Astrocyte (in vitro differentiated cells and primary cell): ENCODE measurements at regions not wholly inside any gene's neighbourhood (a gene's known extent, or its start where the extent isn't known, plus 50 kb on each side); places are given as distances from the start of the nearest gene placed in this dataset.
"Not testable (repeated sequence)": the region's sequence is repeated elsewhere in the genome, so short reads cannot be mapped to it uniquely, and the experiment has no call there.

Source experiments
- DNase-seq: peaks from one replicate; pipeline ENCODE4 v3.0.0-alpha.2; 2010; ENCODE audit warnings: low read depth
- FAIRE-seq: peaks from 2 replicates; lab custom pipeline; 2011; peaks lifted over from hg19 to GRCh38; lab: Jason Lieb, UNC
- H2AFZ ChIP-seq: 2 replicates; pipeline ENCODE4 v1.6.0; 2012; ENCODE audit warnings: low read depth, low read length, inconsistent platforms
- H3K27ac ChIP-seq: 2 replicates; pipeline ENCODE4 v1.5.1; 2011; ENCODE audit warnings: low read depth, low read length, inconsistent platforms
- H3K27me3 ChIP-seq: 2 replicates; pipeline ENCODE4 v1.6.0; 2011; ENCODE audit warnings: low read length, inconsistent platforms; ENCODE audit not compliant: insufficient read depth
- H3K36me3 ChIP-seq: 2 replicates; pipeline ENCODE4 v1.5.1; 2011; ENCODE audit warnings: low read length, inconsistent platforms; ENCODE audit not compliant: insufficient read depth
- H3K4me1 ChIP-seq: 2 replicates; pipeline ENCODE4 v1.5.1; 2011; ENCODE audit warnings: low read length, inconsistent platforms; ENCODE audit not compliant: insufficient read depth
- H3K4me2 ChIP-seq: 2 replicates; pipeline ENCODE4 v1.6.0; 2012; ENCODE audit warnings: low read length, inconsistent platforms
- H3K4me3 ChIP-seq: 2 replicates; pipeline ENCODE4 v1.5.1; 2011; ENCODE audit warnings: low read depth, mild to moderate bottlenecking, low read length, inconsistent platforms; ENCODE audit not compliant: insufficient read depth
- H3K79me2 ChIP-seq: 2 replicates; pipeline ENCODE4 v1.6.0; 2012; ENCODE audit warnings: mild to moderate bottlenecking, low read length, inconsistent platforms; ENCODE audit not compliant: insufficient read depth
- H3K9ac ChIP-seq: 2 replicates; pipeline ENCODE4 v1.6.0; 2012; ENCODE audit warnings: mild to moderate bottlenecking, low read length, inconsistent platforms
- H3K9me3 ChIP-seq: 2 replicates; pipeline ENCODE4 v1.5.1; 2012; ENCODE audit warnings: low read depth, mild to moderate bottlenecking, low read length, inconsistent platforms; ENCODE audit not compliant: insufficient read depth
- H4K20me1 ChIP-seq: 2 replicates; pipeline ENCODE4 v1.6.0; 2012; ENCODE audit warnings: low read length, inconsistent platforms; ENCODE audit not compliant: insufficient read depth
- H3K27ac Mint-ChIP-seq: one replicate; pipeline ENCODE4 v1.8.0; 2021; ENCODE audit warnings: mild to moderate bottlenecking, mixed read lengths; ENCODE audit not compliant: unreplicated experiment
- H3K27me3 Mint-ChIP-seq: one replicate; pipeline ENCODE4 v1.8.0; 2021; ENCODE audit warnings: low read depth, mixed read lengths; ENCODE audit not compliant: unreplicated experiment
- H3K36me3 Mint-ChIP-seq: one replicate; pipeline ENCODE4 v1.8.0; 2021; ENCODE audit warnings: low read depth, mixed read lengths; ENCODE audit not compliant: unreplicated experiment
- H3K4me1 Mint-ChIP-seq: one replicate; pipeline ENCODE4 v1.8.0; 2021; ENCODE audit warnings: low read depth, mixed read lengths; ENCODE audit not compliant: unreplicated experiment
- H3K4me3 Mint-ChIP-seq: one replicate; pipeline ENCODE4 v1.8.0; 2021; ENCODE audit warnings: mild to moderate bottlenecking, moderate library complexity, mixed read lengths; ENCODE audit not compliant: unreplicated experiment
- H3K9me3 Mint-ChIP-seq: one replicate; pipeline ENCODE4 v1.8.0; 2021; ENCODE audit warnings: mild to moderate bottlenecking, mixed read lengths; ENCODE audit not compliant: unreplicated experiment
- EZH2 ChIP-seq: IDR thresholded peaks from 2 replicates; pipeline ENCODE4 v1.6.1; 2012; ENCODE audit warnings: mild to moderate bottlenecking, low read length, inconsistent platforms; ENCODE audit not compliant: insufficient read depth
- TF ChIP-seq, protein P1 (sequence below): IDR thresholded peaks from 2 replicates; pipeline ENCODE4 v1.5.1; 2011; ENCODE audit warnings: low read depth, mild to moderate bottlenecking, inconsistent platforms, low read length, moderate library complexity; ENCODE audit not compliant: insufficient read depth

DNA sequence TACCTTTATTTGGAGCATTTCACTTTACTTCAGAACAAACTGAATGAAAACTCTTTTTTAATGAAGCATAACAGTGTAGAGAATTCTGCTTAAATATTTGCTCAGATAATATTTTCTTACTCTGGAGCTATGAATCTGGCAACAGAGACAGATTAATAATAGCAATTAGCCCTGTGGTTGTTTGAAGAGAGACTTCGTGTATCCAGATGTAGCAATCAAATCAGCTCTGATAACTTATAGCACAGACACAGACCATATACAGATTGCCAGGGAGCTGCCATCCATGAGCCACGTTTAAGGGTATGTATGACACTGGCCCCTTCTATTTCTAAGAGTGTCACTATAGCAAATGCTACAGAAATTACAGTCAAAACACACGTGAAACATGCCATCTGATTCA is 146.6 kb downstream of the EXOC5 start:
- H3K4me3 ChIP-seq = no peak overlapping the region
- H3K4me1 ChIP-seq = no peaks in the 10 kb centered on the region
- H3K4me2 ChIP-seq = no peak overlapping the region
- H3K9me3 ChIP-seq = no peaks in the 10 kb centered on the region
- Mint-ChIP-seq H3K27ac (no peak overlapping the region), H3K9me3 (no peaks in the 10 kb centered on the region), H3K4me3 (no peak overlapping the region), H3K27me3 (no peaks in the 10 kb centered on the region), H3K4me1 (no peaks in the 10 kb centered on the region), H3K36me3 (no peaks in the 10 kb centered on the region)
- no peak overlapping the region for H3K27ac ChIP-seq
- FAIRE-seq = no peak
- H3K36me3 ChIP-seq = no peaks in the 10 kb centered on the region
- TF ChIP-seq EZH2 = no peak
- no peak overlapping the region for H3K9ac ChIP-seq
- no peak overlapping the region for H2AFZ ChIP-seq
- DNase-seq = no peak
- no peaks in the 10 kb centered on the region for H3K27me3 ChIP-seq
- H4K20me1 ChIP-seq = no peaks in the 10 kb centered on the region
- no peaks in the 10 kb centered on the region for H3K79me2 ChIP-seq

DNA sequence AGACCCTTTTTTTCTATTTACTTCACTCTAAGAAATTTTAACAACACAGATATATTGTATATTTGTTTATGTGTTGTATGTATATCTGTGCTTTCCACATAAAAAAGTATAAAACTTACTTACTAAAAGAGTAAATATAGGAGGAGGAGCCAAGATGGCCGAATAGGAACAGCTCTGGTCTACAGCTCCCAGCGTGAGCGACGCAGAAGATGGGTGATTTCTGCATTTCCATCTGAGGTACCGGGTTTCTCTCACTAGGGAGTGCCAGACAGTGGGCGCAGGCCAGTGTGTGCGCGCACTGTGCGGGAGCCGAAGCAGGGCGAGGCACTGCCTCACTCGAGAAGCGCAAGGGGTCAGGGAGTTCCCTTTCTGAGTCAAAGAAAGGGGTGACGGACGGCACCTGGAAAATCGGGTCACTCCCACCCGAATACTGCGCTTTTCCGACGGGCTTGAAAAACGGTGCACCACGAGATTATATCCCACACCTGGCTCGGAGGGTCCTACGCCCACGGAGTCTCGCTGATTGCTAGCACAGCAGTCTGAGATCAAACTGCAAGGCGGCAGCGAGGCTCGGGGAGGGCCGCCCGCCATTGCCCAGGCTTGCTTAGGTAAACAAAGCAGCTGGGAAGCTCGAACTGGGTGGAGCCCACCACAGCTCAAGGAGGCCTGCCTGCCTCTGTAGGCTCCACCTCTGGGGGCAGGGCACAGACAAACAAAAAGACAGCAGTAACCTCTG is 156.5 kb downstream of the EXOC5 start:
- not testable (repeated sequence) for DNase-seq, H2AFZ ChIP-seq, H3K4me1 Mint-ChIP-seq, H3K4me1 ChIP-seq, FAIRE-seq, H3K27me3 ChIP-seq, H3K79me2 ChIP-seq, H3K9me3 ChIP-seq, H3K9ac ChIP-seq, H3K4me2 ChIP-seq, H3K27me3 Mint-ChIP-seq, H3K36me3 ChIP-seq, H3K27ac ChIP-seq, H3K4me3 ChIP-seq, H4K20me1 ChIP-seq, H3K9me3 Mint-ChIP-seq, H3K36me3 Mint-ChIP-seq
- Mint-ChIP-seq H3K4me3 (peak overlapping the region; percentile 76), H3K27ac (peak overlapping the region; percentile 80)

DNA sequence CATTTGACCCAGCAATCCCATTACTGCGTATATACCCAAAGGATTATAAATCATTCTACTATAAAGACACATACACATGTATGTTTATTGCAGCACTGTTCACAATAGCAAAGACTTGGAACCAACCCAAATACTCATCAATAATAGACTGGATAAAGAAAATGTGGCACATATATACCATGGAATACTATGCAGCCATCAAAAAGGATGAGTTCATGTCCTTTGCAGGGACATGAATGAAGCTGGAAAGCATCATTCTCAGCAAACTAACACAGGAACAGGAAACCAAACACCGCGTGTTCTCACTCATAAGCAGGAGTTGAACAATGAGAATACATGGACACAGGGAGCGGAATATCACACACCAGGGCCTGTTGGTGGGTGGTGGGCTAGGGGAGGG is 158.3 kb downstream of the EXOC5 start:
- not testable (repeated sequence) for H3K79me2 ChIP-seq, H3K4me1 Mint-ChIP-seq, H3K4me2 ChIP-seq, H3K27me3 ChIP-seq, FAIRE-seq, H3K4me1 ChIP-seq, H4K20me1 ChIP-seq, H3K36me3 ChIP-seq, H3K27ac Mint-ChIP-seq, H2AFZ ChIP-seq, H3K27me3 Mint-ChIP-seq, H3K4me3 ChIP-seq, DNase-seq, H3K4me3 Mint-ChIP-seq, H3K9ac ChIP-seq, H3K9me3 Mint-ChIP-seq, H3K36me3 Mint-ChIP-seq, H3K9me3 ChIP-seq, H3K27ac ChIP-seq

DNA sequence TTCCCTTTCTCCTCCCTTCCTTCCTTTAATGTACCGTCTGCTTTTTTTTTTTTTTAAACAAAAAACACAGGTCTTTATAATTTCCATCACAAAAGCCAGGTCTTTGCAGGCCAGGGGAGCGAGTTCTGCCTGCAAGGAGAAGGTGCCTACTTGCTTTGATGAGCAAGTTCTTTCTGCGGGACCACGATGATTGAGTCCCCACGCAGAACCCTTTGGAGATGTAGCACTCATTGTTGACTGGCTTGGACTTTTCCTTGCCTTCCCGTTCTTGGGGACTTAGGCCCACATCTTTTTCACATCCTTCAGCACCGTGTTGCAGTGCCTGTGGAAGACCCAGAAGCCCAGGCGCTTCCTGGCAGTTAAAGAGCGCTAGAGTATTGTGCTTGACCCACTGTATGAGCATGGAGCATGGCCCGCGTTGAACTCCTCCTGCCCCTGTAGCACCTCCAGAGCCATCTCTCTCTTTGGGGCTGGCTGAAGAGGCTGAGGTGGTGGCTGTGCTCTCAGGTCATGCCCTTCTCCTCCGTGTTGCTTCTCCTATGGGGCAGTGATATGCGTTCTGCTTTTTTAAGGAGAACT is 177.6 kb downstream of the EXOC5 start:
- H3K27ac ChIP-seq = no peak overlapping the region
- H3K9ac ChIP-seq = no peak overlapping the region
- no peaks in the 10 kb centered on the region for H3K36me3 Mint-ChIP-seq
- no peaks in the 10 kb centered on the region for H4K20me1 ChIP-seq
- no peaks in the 10 kb centered on the region for H3K79me2 ChIP-seq
- no peaks in the 10 kb centered on the region for H3K27me3 Mint-ChIP-seq
- no peak for TF ChIP-seq EZH2
- TF ChIP-seq, protein P1, sequence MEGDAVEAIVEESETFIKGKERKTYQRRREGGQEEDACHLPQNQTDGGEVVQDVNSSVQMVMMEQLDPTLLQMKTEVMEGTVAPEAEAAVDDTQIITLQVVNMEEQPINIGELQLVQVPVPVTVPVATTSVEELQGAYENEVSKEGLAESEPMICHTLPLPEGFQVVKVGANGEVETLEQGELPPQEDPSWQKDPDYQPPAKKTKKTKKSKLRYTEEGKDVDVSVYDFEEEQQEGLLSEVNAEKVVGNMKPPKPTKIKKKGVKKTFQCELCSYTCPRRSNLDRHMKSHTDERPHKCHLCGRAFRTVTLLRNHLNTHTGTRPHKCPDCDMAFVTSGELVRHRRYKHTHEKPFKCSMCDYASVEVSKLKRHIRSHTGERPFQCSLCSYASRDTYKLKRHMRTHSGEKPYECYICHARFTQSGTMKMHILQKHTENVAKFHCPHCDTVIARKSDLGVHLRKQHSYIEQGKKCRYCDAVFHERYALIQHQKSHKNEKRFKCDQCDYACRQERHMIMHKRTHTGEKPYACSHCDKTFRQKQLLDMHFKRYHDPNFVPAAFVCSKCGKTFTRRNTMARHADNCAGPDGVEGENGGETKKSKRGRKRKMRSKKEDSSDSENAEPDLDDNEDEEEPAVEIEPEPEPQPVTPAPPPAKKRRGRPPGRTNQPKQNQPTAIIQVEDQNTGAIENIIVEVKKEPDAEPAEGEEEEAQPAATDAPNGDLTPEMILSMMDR = no peak
- H3K4me1 ChIP-seq = no peaks in the 10 kb centered on the region
- no peak overlapping the region for H3K4me2 ChIP-seq
- H3K27ac Mint-ChIP-seq = no peak overlapping the region
- no peak for DNase-seq
- no peak overlapping the region for H3K4me3 ChIP-seq
- no peaks in the 10 kb centered on the region for H3K27me3 ChIP-seq
- no peaks in the 10 kb centered on the region for H3K36me3 ChIP-seq
- H2AFZ ChIP-seq = no peak overlapping the region
- no peak for FAIRE-seq
- H3K9me3 Mint-ChIP-seq = peaks cover 3% of the 10 kb centered on the region
- no peak overlapping the region for H3K4me3 Mint-ChIP-seq
- no peaks in the 10 kb centered on the region for H3K4me1 Mint-ChIP-seq
- peaks cover 4% of the 10 kb centered on the region for H3K9me3 ChIP-seq
